Fibroblast of skin of left quadriceps (primary cell): ENCODE measurements at regions not wholly inside any gene's neighbourhood (a gene's known extent, or its start where the extent isn't known, plus 50 kb on each side); places are given as distances from the start of the nearest gene placed in this dataset.

Experiments used
- DNase-seq, 2 experiments: peaks; one replicate each; pipeline ENCODE4 v3.0.0-alpha.2; 2013; ENCODE audit warnings: low read depth in 2 of 2

DNA sequence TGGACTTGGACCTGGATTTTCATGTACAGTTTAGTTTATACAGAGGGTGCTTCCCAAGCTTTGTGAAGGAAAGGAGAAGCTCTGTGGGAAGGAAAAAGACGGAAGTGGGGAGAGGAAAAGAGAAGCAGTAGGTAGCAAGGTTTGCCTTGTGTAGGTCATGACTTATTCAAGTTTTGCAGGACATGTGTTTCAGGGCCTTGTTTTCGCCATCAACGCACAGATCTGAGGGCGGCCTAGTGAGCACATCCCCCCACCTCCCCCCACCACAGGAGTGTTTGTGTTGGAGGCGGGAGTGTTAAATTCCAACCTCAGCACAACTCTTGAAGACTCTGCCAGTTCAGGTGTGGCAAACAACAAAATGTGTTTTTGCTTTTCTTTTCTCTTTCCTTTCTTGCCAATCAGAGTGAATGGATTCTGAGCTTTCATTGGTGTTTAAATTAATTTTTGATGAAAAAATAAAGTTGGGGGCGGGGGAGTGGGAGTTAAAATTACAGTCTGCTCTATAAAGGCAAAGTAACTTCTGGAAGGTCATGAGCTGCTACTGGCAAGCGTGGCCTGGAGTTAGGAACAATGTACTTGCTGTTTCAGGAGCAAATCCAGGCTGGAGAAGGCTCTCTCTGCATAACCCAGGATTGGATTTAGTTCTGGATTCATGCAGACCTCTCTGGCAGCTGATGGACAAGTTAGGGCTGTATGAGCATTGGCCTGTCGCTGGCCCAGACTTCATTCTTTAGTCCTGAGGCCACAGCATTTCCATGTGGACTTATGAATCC lies 338.5 kb downstream of the CD83 start:
- DNase-seq, result no peak

DNA sequence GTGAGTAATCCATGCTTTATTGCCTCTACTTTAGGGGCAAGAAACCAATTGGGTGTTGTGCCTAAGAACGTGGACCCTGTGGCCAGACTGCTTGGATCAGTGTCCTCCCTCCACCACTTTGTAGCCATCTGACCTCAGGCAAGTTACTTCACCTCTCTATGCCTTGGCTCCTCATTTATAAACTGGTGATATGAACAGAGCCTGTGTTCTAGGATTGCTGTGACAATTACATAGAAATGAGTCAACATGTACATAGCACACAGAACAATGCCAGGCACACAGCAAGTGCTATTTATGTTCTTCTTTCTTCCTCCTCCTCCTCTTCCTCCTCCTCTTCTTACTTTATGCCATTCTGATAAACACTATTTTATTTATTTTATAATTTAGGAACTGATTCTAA lies 339.4 kb downstream of the CD83 start:
- no peak for DNase-seq

DNA sequence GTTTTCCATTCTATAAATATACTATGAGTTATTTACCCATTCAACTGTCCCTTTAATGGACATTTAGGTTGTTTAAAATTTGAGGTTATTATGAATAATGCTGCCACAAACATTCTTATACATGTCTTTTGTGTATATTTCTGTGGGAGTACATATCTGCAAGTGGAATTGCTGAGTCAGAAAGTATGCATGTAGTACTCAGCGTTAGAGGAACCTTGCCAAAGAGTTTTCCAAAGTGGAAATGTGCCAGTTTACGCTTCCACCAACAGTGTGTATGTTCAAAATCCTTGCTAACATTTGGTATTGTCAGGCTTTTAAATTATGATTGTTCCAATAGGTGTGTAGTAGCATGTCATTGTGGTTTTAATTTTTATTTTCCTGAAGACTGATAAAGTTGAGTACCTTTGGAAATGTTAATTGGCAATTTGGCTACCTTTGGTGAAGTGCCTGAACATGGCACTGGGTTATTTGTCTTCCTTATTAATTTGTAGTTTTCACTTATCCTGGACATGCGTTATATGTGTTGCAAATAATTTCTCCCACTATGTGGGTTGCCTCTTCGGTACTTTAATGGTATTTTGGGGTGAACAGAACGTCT lies 341.2 kb downstream of the CD83 start:
- DNase-seq, result peak; percentile 90 to 91

DNA sequence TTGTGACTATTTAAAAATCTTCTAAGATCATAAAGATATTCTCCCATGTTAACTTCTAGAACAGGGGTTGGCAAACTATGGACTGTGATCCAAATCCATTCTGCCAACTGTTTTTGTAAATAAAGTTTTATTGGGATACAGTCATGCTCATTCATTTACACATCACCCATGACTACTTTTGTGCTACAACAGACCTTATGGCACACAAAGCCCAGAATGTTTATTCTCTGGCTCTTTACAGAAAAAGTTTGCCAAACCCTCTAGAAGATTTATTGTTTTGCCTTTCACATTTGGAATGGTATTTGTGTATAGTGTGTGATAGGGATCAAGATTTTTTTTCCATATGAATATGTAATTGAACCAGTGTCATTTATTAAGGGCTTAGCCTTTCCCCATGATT lies 341.7 kb downstream of the CD83 start:
- no peak for DNase-seq

DNA sequence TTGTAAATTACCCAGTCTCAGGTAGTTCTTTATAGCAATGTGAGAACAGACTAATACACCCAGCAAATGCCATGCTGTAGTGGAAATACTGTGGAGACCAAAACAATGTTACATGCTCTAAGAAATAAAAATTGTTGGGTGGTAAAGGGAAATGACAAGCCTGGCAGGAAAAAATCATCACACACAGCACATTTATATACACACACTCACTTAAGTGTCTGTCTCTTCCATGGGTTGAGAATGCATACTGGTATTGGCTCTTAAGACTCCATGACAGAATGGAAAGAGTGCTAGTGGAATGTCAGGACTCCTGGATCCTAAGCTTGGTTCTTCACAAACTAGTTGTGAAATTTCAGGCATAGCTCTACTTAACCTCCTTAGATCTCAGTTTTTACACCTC lies 343.0 kb downstream of the CD83 start:
- DNase-seq, result no peak

DNA sequence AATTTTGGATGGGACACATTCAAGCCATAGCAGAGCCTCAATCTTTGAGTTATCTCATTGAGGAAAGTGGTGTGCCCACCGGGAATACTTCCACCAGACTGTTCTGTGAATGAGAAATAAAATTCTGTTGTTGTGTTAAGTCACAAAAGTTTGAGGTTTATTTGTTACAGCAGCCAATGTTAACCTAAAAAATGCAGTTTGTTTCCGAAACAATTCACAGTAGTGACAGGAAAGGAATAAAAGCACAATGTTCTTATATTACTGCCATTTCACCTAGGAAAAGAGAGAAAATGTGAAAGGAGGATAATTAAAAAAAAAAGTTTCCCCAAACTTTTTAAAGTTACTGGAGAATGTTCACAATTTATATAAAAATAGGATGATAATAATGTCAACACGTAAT lies 344.6 kb downstream of the CD83 start:
- DNase-seq, result no peak

DNA sequence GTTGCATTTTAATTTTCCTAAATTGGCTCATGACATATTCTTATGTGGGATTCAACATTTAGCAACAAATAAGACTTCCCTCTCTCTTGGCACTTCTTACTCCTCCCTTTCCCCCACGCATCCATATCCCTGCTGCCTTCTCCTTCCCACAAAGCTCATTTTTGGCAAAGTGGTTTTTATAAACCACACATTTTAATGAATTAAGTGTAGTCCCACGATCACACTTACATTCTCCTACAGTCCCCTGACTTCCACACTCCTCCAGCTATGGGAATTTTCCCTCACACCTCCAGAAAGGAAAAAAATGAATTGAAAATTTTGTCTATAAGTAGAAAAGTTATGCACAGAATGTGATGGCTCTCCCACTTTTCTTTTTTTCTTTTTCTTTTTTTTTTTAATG lies 345.0 kb downstream of the CD83 start:
- no peak for DNase-seq

DNA sequence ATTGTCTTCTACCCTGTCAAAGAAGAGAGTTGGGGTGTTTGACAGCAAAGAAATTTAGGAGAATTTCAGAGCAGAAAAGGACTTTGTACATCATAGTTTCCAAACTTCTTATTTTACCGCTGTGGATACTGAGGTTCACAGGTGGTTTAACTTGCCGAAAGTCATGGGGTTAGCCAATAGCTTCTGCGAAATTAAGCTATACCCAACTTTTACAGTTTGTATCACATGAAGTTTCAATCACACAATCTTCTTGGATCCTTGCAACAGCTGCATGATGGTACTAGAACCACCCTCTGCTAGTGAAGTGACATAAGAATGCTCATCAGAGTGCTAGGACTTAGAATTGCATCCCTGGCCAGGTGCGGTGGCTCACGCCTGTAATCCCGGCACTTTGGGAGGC lies 345.5 kb downstream of the CD83 start:
- no peak for DNase-seq

DNA sequence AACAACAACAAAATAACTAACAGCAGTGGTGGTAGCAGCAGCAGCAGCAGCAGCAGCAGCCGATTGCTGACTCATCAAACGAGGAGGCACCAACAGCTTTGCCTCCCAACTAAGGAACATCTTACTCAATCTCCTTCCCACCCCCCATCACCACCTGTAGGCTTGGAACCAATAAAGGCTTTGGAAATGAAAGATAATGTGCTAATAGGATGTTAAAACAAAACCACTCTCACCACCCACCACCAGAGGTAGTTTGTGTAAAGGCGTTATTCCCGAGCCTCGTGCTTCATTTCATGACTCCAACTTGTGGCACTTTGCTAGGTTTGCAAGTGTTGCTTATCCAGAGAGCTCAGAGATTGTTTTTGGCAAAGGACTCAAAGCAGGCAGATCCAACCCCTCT lies 346.5 kb downstream of the CD83 start:
- no peak for DNase-seq

DNA sequence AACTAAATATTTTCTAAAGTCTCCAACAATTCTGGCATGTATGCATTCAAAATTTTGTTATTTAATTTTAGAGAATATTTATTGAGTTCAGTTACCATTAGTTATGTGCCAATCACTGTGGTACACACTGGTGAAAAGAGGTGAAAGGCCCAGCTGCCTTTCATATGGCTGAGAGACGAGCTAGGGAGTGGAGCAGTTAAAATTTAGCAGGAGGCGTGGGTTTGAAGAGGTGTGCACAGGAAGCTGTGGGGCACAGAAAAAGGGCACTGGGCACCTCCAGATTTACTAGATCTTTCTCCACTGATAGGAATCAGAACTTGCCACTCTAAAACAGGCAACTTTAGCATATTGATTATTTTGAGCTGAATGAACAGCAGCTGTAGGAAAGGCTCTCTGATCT lies 347.1 kb downstream of the CD83 start:
- no peak for DNase-seq

DNA sequence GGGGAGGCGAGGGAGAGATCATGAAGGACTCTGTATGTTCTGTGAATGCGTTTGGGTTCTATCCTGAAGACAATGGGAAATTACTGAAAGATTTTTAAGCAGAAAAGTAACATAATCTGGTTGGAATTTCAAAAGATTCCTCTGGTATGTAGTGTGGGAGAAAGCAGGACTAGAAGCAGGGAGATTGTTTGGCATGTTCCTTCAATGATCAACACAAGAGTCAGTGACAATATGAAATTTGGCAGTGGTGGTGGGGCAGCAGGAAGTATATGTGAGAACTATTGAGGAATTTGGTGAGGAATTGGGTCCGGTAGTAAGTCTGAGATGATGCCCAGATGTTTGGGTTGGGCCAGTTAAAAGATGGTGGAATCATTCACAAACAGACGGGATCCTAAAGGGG lies 348.7 kb downstream of the CD83 start:
- peak in 1 of 2 experiments; percentile 42 for DNase-seq

DNA sequence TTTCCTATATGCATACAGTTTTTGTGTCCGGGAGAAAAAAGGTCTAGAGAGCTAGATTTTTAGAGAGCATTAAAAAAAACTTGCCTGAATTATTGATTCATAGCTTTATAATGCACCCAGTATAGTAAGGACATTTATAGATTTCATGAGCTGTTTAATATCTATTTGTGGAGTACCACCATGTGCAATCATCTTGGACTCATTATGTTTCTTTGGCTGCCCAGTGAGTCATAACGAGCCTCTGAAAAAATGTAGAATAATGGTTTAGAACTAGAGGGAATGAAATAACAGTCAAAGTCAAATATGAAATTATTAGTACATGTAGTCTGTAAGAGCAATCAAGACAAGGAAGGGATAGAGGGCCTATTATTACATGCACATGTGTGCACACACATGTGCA lies 350.0 kb downstream of the CD83 start:
- DNase-seq, result peak; percentile 77 to 78

DNA sequence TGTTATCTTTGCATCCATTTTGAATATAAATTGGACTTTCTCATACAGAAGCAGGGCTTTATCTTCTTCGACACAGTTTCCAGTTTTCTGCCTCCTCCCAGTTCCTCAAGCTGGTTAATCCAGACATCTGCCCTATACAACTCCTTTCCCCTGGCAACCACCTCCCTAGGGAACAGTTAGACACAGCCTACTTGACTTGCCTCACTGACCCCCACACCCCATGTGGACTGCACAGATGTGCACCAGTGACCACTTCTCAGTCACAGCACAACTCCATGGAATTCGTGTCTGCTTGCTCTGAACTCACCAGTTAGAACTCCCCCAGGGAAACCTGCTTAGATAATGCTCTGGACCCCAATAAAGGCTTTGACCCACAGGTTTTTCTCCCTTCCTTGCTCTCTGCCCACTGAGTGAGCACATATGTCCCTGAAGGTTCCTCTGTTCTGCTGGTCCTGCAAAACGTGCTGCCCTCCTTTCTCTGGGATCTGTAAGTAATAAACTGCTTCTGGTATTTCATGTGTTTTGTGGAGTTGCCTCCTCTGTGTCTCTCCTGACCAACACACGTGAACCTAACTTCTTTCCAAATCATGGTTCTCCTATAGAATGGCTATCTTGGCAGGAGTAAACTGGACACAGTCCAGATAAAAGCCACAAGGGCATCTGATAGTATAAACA lies 351.2 kb downstream of the CD83 start:
- DNase-seq, result no peak

DNA sequence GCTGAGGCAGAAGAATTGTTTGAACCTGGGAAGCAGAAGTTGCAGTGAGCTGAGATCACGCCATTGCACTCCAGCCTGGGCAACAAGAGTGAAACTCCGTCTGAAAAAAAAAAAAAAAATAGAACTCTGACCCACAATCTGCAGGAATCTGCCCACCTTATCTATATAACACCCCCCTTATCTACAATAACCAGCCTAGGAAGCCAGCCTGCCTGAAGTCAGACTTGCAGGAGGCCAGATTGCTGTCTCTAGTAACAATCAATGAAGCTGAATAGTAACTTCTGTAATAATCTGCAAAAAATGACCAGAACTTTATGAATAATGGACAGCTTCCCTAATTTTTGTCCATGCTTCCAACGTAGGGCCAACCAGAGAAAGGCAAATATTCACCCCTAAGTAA lies 352.5 kb downstream of the CD83 start:
- no peak for DNase-seq

DNA sequence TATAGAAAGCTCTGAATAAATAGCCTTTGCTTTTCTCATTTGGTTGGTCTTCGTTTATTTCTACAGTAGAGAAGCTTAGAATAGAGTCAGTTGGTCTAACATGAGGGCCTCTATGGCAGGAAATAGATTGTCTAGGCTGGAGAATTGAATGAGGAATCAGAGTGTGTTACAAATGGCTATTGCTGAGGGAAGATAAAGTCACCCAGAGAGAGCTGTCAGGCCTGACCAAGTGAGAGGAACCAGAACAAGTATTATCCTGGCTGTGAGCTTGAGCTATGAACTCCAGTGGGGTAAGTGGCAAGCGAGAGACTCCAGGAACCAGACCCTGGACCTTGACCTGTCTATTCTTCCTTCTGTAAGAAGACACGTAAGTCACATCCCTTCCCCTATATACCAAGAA lies 353.1 kb downstream of the CD83 start:
- DNase-seq, result no peak

DNA sequence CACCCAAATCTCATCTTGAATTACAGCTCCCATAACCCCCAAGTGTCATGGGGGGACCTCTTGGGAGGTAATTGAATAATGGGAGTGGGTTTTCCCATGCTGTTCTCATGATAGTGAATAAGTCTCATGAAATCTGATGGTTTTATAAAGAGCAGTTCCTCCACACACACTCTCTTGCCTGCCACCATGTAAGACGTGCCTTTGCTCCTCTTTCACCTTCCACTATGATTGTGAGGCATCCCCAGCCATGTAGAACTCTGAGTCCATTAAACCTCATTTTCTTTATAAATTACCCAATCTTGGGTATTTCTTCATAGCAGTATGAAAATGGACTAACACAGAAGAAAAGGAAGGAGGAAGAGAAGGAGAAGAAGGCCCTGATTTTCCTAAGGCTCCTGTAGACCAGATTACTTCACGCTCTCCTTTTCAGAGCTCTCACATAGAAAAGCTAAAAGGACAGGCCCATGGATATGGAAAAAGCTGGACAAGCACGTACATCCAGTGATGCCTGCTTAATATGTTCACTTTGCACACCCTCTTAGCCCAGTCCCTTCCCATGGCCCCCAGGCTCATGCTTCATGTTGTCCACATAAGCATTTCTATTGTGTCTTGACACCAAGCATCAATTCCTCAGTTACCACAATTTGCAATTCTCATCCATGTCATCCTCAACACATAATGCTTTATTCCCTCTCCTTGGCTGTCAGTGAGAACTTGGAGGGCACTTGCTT lies 354.8 kb downstream of the CD83 start:
- no peak for DNase-seq

DNA sequence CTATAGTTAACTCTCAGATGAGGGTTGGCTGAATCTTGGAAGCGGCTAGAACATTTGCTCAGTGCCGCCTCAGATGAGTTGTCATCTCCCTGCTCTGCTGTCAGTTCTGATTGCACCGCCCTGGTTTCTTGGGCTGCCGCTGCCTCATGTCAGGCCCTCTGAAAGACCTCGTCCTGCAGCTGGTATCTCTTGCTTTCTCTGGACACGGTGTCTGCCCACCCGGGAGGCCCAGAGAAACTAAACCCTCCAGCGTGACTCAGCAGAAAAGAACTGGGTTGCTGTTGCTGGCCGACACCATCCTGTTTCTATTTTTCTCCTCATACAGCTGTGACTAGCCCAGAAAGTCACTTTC lies 355.4 kb downstream of the CD83 start:
- DNase-seq, result no peak

DNA sequence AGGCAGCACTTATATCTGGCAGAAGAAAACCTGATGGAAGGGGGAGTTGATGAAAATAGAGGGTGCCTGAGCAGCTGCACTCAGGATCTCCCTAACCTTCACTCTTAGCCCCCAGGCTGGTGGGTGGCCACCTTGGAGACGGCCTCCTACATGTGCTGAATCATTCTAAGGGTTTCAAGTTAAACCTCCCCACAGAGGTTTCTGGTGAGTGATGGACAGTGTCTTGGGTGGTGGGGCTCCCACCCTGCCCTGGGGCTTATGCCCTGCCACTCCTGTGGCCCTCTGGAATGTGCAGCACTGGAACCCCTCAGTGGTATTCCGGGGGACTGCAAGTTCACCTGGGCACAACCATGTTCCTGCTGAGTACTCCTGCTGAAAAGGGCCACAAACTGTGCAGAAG lies 357.2 kb downstream of the CD83 start:
- DNase-seq, result no peak

DNA sequence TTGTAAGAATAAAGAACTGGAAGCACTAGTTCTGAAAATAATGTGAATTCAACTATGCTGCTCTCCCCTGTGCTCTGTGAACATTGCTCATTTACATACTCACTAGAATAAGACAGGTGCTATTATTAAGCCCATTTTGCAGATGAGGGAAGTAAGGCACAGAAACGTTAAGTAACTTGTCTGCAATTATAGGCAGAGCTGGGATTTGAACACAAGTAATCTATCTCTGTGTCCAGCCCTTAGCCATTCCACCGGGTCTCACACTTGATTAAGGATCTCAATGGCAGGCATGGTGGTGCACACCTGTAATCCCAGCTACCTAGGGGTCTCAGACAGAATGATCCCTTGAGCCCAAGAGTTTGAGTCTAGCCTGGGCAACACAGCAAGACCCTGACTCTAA lies 357.7 kb downstream of the CD83 start:
- no peak for DNase-seq

DNA sequence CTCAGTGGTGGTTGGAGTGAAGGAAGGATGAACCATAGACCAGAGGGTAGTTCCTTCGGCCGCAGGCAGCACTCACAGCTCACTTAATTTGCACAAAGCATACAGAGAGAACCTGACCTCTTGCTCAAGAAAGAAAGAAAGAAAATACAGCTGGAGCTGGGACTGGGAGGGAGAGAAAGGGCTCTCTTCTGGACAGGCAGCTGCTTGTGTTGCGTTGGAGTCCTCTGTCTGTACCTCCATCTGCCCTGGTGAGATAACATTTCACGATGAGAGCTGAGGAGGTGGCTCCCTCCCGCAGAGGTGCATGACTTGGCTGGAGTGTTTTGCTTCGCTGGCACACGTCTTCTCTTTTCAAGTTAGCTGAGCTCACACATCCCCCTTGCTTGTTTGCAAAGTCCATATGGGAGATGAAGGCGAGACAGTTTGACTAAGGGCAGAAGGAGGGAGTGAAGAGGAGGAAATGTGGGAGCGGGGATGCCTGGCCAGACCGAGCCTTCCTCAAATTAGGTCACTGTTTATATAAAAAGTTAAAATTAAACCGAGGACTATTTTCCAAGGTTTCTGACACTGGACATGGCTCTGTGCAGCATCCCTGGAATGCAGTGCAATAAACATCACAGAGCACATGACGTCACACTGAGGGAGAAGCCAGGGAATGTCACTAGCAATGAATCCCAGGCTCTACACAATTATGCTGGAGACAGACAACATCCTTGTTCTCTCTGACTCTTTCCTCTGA lies 359.4 kb downstream of the CD83 start:
- DNase-seq, result peak; percentile 81 to 85

DNA sequence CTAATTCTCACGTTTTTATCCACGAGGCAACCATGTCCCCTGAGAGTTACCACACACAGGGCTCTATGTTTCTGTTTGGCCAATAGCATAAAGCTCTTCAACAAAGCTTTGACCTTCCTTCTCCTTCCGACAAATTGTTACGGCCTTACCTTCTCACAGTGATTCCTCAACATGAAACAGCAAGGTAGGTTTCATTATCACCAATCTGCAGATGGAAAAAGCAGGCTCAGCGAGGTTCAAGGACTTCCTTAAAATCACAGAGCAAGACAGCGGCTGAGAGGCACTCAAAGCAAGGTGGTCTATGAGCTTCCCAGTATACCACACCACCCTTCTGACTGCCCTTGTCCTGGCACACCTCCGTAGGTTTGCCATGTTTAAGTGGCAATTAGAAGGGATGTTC lies 360.0 kb downstream of the CD83 start:
- no peak for DNase-seq
